GM12878 (cell line): ENCODE measurements at regions not wholly inside any gene's neighbourhood (a gene's known extent, or its start where the extent isn't known, plus 50 kb on each side); places are given as distances from the start of the nearest gene placed in this dataset.

ENCODE experiments used
- ATAC-seq: fragments of 200-7000 bp; cut with Tn5 transposase; 3 replicates; pipeline ENCODE4 v1.9.1; 2020; ENCODE audit warnings: mild to moderate bottlenecking, moderate library complexity
- BruUV-seq: library from RNA; stranded (reverse); fragments of 400-500 nt; replicated peaks from 2 replicates; lab custom pipeline; 2021; lab: Mats Ljungman, UMichigan
- CTCF ChIA-PET: fragments of 300-600 bp; sonication (Branson Sonifier 250); formaldehyde crosslinking; extraction: SDS; loops from one replicate; lab custom pipeline; 2021; ENCODE audit warnings: inconsistent platforms; lab: Yijun Ruan, JAX
- POLR2A ChIA-PET: fragments of 350-600 bp; formaldehyde crosslinking; extraction: SDS; loops from one replicate; lab custom pipeline; 2021; ENCODE audit warnings: inconsistent platforms; lab: Charles Lee
- RAD21 ChIA-PET: fragments of 300-600 bp; sonication (Branson Sonifier 250); formaldehyde crosslinking; loops from one replicate; lab custom pipeline; 2023; ENCODE audit warnings: antibody characterized with exemption; ENCODE audit not compliant: unreplicated experiment; lab: Charles Lee
- SMC1A ChIA-PET: fragments of 300-600 bp; sonication (Branson Sonifier 250); formaldehyde crosslinking; loops from one replicate; lab custom pipeline; 2023; ENCODE audit not compliant: unreplicated experiment, uncharacterized antibody; lab: Charles Lee
- DNase-seq: peaks from one replicate; pipeline ENCODE4 v3.0.0-alpha.2; 2011; ENCODE audit warnings: low read depth, low spot score
- FAIRE-seq: peaks from 3 replicates; lab custom pipeline; 2011; peaks lifted over from hg19 to GRCh38; lab: Jason Lieb, UNC
- H2AFZ ChIP-seq: 2 replicates; pipeline ENCODE4 v1.6.0; 2011; ENCODE audit warnings: low read depth, low read length, control low read depth; ENCODE audit not compliant: control insufficient read depth
- H3K27ac ChIP-seq: 2 replicates; pipeline ENCODE4 v1.5.1; 2011; ENCODE audit warnings: control low read depth; ENCODE audit not compliant: control insufficient read depth, insufficient read depth
- H3K27me3 ChIP-seq, 2 experiments: replicated peaks in 1 of 2; 2 replicates each; pipeline versions ENCODE4 v1.6.0 to v1.6.1; 2011; ENCODE audit warnings: low read length in 1 of 2; ENCODE audit not compliant: control insufficient read depth in 2 of 2, insufficient read depth in 2 of 2
- H3K36me3 ChIP-seq, 2 experiments: 2 replicates each; pipeline ENCODE4 v1.5.1; 2011; ENCODE audit warnings: low read length in 1 of 2; ENCODE audit not compliant: control insufficient read depth in 2 of 2, insufficient read depth in 2 of 2
- H3K4me1 ChIP-seq: 2 replicates; pipeline ENCODE4 v1.6.1; 2011; ENCODE audit warnings: mild to moderate bottlenecking, low read length, moderate library complexity, mixed read lengths; ENCODE audit not compliant: control insufficient read depth, insufficient read depth
- H3K4me2 ChIP-seq: 2 replicates; pipeline ENCODE4 v1.6.0; 2011; ENCODE audit warnings: control low read depth; ENCODE audit not compliant: control insufficient read depth, insufficient read depth
- H3K4me3 ChIP-seq: fragments of 200-600 bp; sonication (generic); 2 replicates; pipeline ENCODE4 v1.5.1; 2016
- H3K79me2 ChIP-seq: 2 replicates; pipeline ENCODE4 v1.6.0; 2011; ENCODE audit warnings: low read length; ENCODE audit not compliant: control insufficient read depth, insufficient read depth
- H3K9ac ChIP-seq: 2 replicates; pipeline ENCODE4 v1.8.0; 2011; ENCODE audit warnings: low read length, control low read depth, mixed read lengths; ENCODE audit not compliant: control insufficient read depth, insufficient read depth
- H3K9me3 ChIP-seq: replicated peaks from 3 replicates; pipeline ENCODE4 v1.5.1; 2011; ENCODE audit warnings: mild to moderate bottlenecking, low read length; ENCODE audit not compliant: control insufficient read depth, insufficient read depth
- H4K20me1 ChIP-seq: 2 replicates; pipeline ENCODE4 v1.6.0; 2011; ENCODE audit not compliant: control insufficient read depth, insufficient read depth
- E2F4 ChIP-seq: IDR thresholded peaks from 2 replicates; pipeline ENCODE4 v1.6.1; 2012; ENCODE audit warnings: low read depth, low read length, improper control_type of control experiment
- IRF4 ChIP-seq: IDR thresholded peaks from 2 replicates; pipeline ENCODE4 v1.6.1; 2011; ENCODE audit warnings: low read depth, low read length
- JUND ChIP-seq: IDR thresholded peaks from 2 replicates; pipeline ENCODE4 v1.6.1; 2012; ENCODE audit warnings: low read depth, mild to moderate bottlenecking, low read length, improper control_type of control experiment, moderate library complexity
- NFIC ChIP-seq: IDR thresholded peaks from 2 replicates; pipeline ENCODE4 v1.6.1; 2012; ENCODE audit warnings: low read depth, mild to moderate bottlenecking, inconsistent platforms, low read length, moderate library complexity
- NFYA ChIP-seq: IDR thresholded peaks from 2 replicates; pipeline ENCODE4 v1.6.1; 2011; ENCODE audit warnings: low read depth, mild to moderate bottlenecking, low read length, improper control_type of control experiment, borderline replicate concordance
- POLR2A ChIP-seq: IDR thresholded peaks from 2 replicates; pipeline ENCODE4 v1.6.1; 2011; ENCODE audit warnings: low read depth, mild to moderate bottlenecking, low read length
- POLR2AphosphoS2 ChIP-seq: IDR thresholded peaks from 2 replicates; pipeline ENCODE4 v1.6.1; 2011; ENCODE audit warnings: low read depth, mild to moderate bottlenecking, low read length, improper control_type of control experiment, moderate library complexity
- SREBF2 ChIP-seq: IDR thresholded peaks from 2 replicates; pipeline ENCODE4 v1.6.1; 2012; ENCODE audit warnings: mild to moderate bottlenecking, low read length
- WGBS: methylation state at CpG from one replicate; pipeline ENCODE4 v1.1.6; 2016; ENCODE audit warnings: low lambda C conversion rate; ENCODE audit not compliant: insufficient replicate concordance, insufficient coverage; ENCODE audit errors: missing lambda C conversion rate; 5-methylcytosine and 5-hydroxymethylcytosine counted together
- in situ Hi-C: fragments of 300-500 bp; cut with MboI; formaldehyde crosslinking; loops from 9 replicates; pipeline ENCODE4 v1.14.3; 2018; ENCODE audit warnings: mixed read lengths
- intact Hi-C: fragments of 100-400 bp; cut with micrococcal nuclease; formaldehyde crosslinking; loops from one replicate; pipeline ENCODE4 v1.14.2; 2022; ENCODE audit not compliant: unreplicated experiment
- TF ChIP-seq, protein P1 (sequence below): fragments of 450-650 bp; IDR thresholded peaks from 2 replicates; pipeline ENCODE4 v1.6.1; 2017; ENCODE audit warnings: low read depth, mild to moderate bottlenecking, moderate library complexity
- TF ChIP-seq, protein P2 (sequence below): IDR thresholded peaks from 2 replicates; pipeline ENCODE4 v1.6.1; 2011; ENCODE audit warnings: borderline replicate concordance, low read depth, mild to moderate bottlenecking, moderate library complexity, mixed read lengths, low read length; ENCODE audit not compliant: insufficient read depth; ENCODE audit errors: extremely low read length

- 19% methylated on average over 3 of the region's 3 CpGs for WGBS
- ChIA-PET POLR2A (no interaction called here), SMC1A (no interaction called here), RAD21 (no interaction called here), CTCF (interaction anchor here (1.1 kb wide), 1 partner anchor 17 kb away, joined by 3 read pairs; no protein-coding TSS in a partner anchor)
- ATAC-seq (no peak), FAIRE-seq (no peak), DNase-seq (no peak)
- H3K4me1 ChIP-seq, result no peaks in the 10 kb centered on the region
- no peaks in the 10 kb centered on the region for H3K79me2 ChIP-seq
- H3K36me3 ChIP-seq, result no peaks in the 10 kb centered on the region
- no peak overlapping the region for H3K4me2 ChIP-seq
- no peak overlapping the region for H3K4me3 ChIP-seq
- H3K27ac ChIP-seq, result no peak overlapping the region
- no peaks in the 10 kb centered on the region for H3K27me3 ChIP-seq
- no peaks in the 10 kb centered on the region for H4K20me1 ChIP-seq
- in situ Hi-C loops, result no loop called here
- H3K9me3 ChIP-seq, result no peaks in the 10 kb centered on the region
- no TSS peak for BruUV-seq
- intact Hi-C loops, result no loop called here
- no peak for TF ChIP-seq NFYA
- TF ChIP-seq POLR2AphosphoS2, result no peak
- TF ChIP-seq, protein P1, sequence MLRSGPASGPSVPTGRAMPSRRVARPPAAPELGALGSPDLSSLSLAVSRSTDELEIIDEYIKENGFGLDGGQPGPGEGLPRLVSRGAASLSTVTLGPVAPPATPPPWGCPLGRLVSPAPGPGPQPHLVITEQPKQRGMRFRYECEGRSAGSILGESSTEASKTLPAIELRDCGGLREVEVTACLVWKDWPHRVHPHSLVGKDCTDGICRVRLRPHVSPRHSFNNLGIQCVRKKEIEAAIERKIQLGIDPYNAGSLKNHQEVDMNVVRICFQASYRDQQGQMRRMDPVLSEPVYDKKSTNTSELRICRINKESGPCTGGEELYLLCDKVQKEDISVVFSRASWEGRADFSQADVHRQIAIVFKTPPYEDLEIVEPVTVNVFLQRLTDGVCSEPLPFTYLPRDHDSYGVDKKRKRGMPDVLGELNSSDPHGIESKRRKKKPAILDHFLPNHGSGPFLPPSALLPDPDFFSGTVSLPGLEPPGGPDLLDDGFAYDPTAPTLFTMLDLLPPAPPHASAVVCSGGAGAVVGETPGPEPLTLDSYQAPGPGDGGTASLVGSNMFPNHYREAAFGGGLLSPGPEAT, result no peak
- TF ChIP-seq NFIC, result no peak
- no peak for TF ChIP-seq POLR2A
- TF ChIP-seq, protein P2, sequence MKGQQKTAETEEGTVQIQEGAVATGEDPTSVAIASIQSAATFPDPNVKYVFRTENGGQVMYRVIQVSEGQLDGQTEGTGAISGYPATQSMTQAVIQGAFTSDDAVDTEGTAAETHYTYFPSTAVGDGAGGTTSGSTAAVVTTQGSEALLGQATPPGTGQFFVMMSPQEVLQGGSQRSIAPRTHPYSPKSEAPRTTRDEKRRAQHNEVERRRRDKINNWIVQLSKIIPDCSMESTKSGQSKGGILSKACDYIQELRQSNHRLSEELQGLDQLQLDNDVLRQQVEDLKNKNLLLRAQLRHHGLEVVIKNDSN, result no peak
- no peak for TF ChIP-seq SREBF2
- no peak for TF ChIP-seq IRF4
- no peak for TF ChIP-seq JUND
- no peak for TF ChIP-seq E2F4
- H3K9ac ChIP-seq, result no peak overlapping the region
- no peak overlapping the region for H2AFZ ChIP-seq
These were observed 535.4 kb downstream of the PID1 start for GRCh38 chr2:228735697-228736096.
